ENCODE measurements at regions not wholly inside any gene's neighbourhood (a gene's known extent, or its start where the extent isn't known, plus 50 kb on each side); places are given as distances from the start of the nearest gene placed in this dataset.

GRCh38 chr2:14540015-14540414 is 92.5 kb upstream of the LRATD1 start:
- TF ChIP-seq GATA2 (IDR thresholded peaks at IDR 0.05; ENCODE audit: low read depth, low read length): no peak
- no peak for TF ChIP-seq GATA3 (IDR thresholded peaks at IDR 0.05; ENCODE audit: low read depth, low read length)

DNA sequence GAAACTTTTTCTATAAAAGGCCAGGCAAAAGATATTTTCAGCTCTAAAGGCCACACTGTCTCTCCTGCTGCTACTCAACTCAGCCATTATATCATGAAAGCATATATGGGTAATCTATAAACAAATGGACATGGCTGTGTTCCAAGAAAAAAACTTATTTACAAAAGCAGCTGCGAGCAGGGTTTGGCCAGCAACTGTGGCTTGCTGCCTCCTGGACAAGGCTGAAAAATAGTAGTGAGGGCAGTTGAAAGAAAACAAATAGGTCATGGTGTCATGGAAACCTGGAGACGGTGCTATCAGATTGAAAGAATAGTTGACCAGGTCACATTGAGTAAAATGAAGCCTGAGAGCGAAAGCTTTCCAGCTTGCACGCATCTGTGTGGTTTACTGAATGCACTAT is 89.2 kb upstream of the LRATD1 start:
- TF ChIP-seq GATA3 (IDR thresholded peaks at IDR 0.05; ENCODE audit: low read depth, low read length) (no peak), GATA2 (IDR thresholded peaks at IDR 0.05; ENCODE audit: low read depth, low read length) (no peak)

- TF ChIP-seq GATA3 (IDR thresholded peaks at IDR 0.05; ENCODE audit: low read depth, low read length) (no peak), GATA2 (IDR thresholded peaks at IDR 0.05; ENCODE audit: low read depth, low read length) (no peak)
These were observed 88.3 kb upstream of the LRATD1 start for GRCh38 chr2:14544247-14544646.

DNA sequence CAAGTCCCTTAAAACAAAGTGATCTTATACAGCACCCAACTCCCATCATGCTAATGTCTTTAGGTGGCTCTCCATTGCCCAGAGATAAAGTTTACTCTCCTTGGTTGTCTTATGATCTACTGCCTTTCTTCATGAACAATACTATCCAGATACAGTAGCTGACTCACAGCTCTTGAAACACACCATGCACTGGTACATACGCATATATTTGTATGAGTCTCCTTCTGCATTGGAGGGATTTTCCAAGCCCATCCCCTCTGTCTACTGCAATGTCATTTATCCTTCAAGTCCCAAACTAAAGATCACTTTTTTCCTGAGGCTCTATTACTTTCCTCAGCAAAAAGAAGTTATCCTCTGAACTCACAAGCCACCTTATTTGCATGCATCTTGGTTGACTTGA is 84.7 kb upstream of the LRATD1 start:
- no peak for TF ChIP-seq GATA3 (IDR thresholded peaks at IDR 0.05; ENCODE audit: low read depth, low read length)
- TF ChIP-seq GATA2 (IDR thresholded peaks at IDR 0.05; ENCODE audit: low read depth, low read length): no peak

DNA sequence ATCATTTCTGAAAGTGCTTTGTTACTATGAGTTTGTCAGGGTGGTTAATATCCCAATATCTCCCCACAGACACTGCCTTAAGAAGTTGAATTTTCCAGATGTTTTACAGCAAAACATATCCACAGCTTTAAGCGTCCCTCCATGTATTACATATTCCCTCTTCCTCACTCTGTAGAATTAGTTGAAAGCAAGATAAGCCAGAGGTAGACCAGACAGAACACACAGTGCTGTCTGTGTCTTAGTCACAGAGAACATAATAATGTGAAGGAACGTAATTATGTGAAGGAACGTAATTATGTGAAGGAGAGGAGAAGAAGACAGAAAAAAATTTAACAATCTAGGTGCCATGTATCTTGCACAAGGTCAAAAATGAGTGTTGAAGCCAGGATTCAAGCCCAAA is 81.9 kb upstream of the LRATD1 start:
- no peak for TF ChIP-seq GATA3 (IDR thresholded peaks at IDR 0.05; ENCODE audit: low read depth, low read length)
- TF ChIP-seq GATA2 (IDR thresholded peaks at IDR 0.05; ENCODE audit: low read depth, low read length): no peak

GRCh38 chr2:14551069-14551468 is 81.4 kb upstream of the LRATD1 start:
- TF ChIP-seq GATA2 (IDR thresholded peaks at IDR 0.05; ENCODE audit: low read depth, low read length): no peak
- no peak for TF ChIP-seq GATA3 (IDR thresholded peaks at IDR 0.05; ENCODE audit: low read depth, low read length)

DNA sequence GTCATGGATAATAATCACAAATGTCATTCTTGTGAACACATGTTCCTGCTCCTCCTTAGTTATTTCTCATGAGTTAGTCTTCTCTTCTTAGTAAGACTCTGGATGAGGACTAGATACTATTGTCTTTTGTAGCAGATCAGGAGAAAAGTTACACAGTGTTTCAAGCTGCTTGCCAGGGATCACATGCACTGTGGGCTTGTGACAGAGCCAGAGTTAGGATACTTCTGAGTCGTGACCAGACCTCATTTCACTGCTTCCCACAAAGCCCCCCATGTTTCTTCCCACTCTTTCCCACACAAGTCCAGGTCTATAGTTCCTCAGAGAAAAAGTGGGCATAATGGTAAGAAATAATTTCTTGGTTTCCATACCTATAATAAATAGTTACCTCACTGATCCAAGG is 80.2 kb upstream of the LRATD1 start:
- TF ChIP-seq GATA2 (IDR thresholded peaks at IDR 0.05; ENCODE audit: low read depth, low read length) (no peak), GATA3 (IDR thresholded peaks at IDR 0.05; ENCODE audit: low read depth, low read length) (no peak)

DNA sequence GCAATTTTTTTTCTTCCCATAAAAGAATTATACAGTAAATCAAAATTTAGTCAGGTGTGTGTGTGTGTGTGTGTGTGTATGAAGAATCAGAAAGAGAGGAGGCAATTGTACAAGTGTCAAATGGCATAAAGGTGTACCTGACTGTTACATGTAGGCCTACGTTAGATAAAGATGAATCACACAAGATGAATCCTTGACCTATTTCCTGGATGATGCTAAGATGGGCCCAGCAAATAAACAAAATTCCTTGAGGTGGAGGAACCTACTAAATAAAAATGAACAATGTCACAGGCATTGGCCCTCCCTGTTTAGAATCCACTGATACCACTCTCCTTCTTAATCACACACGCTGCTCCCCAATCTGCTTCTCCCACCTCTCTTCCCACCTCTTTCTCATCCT is 79.7 kb upstream of the LRATD1 start:
- TF ChIP-seq GATA2 (IDR thresholded peaks at IDR 0.05; ENCODE audit: low read depth, low read length): no peak
- TF ChIP-seq GATA3 (IDR thresholded peaks at IDR 0.05; ENCODE audit: low read depth, low read length): no peak

- TF ChIP-seq GATA3 (IDR thresholded peaks at IDR 0.05; ENCODE audit: low read depth, low read length) (no peak), GATA2 (IDR thresholded peaks at IDR 0.05; ENCODE audit: low read depth, low read length) (no peak)
These were observed 77.5 kb upstream of the LRATD1 start for GRCh38 chr2:14554849-14555545.

DNA sequence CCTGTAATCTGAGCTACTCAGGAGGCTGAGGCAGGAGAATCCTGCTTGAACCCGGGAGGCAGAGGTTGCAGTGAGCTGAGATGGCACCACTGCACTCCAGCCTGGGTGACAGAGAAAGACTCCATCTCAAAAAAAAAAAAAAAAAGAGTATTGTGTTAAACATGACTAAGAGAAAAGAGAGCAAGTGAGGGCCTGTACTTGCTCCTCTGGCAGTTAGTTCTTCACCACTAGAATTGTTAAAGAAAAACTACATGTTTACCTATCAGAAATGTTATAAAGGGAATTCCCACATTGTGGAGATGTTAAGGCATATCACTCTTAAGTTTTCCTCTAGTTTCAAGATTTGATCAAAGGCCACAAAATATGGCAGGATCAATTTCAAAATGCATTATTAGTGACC is 75.4 kb upstream of the LRATD1 start:
- TF ChIP-seq GATA2 (IDR thresholded peaks at IDR 0.05; ENCODE audit: low read depth, low read length): no peak
- no peak for TF ChIP-seq GATA3 (IDR thresholded peaks at IDR 0.05; ENCODE audit: low read depth, low read length)

DNA sequence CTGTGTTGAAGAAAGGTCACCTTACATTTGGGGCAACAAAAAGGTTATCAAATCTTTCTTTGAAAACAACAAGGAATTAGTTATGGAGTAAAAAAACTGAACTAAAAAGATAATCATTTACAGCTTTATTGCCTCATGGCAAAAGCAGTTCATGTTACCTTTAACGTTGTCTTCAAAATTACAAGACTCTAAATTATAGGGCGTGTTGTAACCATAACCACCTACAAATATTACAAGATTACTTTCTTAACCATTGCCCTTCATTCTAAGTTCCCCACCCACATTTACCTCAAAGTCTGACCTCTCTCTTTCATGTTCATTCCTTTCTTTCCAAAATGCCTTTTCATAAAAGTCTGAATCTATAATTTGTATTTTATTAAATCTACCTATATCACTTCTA is 74.6 kb upstream of the LRATD1 start:
- TF ChIP-seq GATA2 (IDR thresholded peaks at IDR 0.05; ENCODE audit: low read depth, low read length) (no peak), GATA3 (IDR thresholded peaks at IDR 0.05; ENCODE audit: low read depth, low read length) (no peak)

GRCh38 chr2:14558335-14558919 is 74.1 kb upstream of the LRATD1 start:
- no peak for TF ChIP-seq GATA2 (IDR thresholded peaks at IDR 0.05; ENCODE audit: low read depth, low read length)
- TF ChIP-seq GATA3 (IDR thresholded peaks at IDR 0.05; ENCODE audit: low read depth, low read length): no peak

- no peak for TF ChIP-seq GATA3 (IDR thresholded peaks at IDR 0.05; ENCODE audit: low read depth, low read length)
- no peak for TF ChIP-seq GATA2 (IDR thresholded peaks at IDR 0.05; ENCODE audit: low read depth, low read length)
These were observed 71.8 kb upstream of the LRATD1 start for GRCh38 chr2:14560716-14561115.

DNA sequence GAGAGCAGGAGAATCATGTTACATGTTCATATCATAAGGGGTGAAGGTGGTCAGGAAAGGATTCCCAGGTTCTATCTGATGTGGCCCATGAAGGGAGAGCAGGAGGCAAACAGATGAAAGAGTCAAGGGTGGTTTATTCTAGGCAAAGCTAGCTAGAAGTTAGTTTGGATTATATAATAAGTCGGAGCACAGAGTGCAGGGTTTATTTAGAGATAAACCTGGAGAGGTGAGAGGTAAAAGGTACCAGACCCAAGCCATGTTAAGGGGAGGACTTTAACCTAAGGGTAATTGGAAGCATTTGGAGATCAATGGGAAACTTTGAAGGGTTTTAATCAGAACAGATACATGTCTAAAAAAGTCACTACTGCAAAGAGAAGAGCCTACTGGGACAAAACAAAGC is 69.2 kb upstream of the LRATD1 start:
- TF ChIP-seq GATA2 (IDR thresholded peaks at IDR 0.05; ENCODE audit: low read depth, low read length): no peak
- TF ChIP-seq GATA3 (IDR thresholded peaks at IDR 0.05; ENCODE audit: low read depth, low read length): no peak

DNA sequence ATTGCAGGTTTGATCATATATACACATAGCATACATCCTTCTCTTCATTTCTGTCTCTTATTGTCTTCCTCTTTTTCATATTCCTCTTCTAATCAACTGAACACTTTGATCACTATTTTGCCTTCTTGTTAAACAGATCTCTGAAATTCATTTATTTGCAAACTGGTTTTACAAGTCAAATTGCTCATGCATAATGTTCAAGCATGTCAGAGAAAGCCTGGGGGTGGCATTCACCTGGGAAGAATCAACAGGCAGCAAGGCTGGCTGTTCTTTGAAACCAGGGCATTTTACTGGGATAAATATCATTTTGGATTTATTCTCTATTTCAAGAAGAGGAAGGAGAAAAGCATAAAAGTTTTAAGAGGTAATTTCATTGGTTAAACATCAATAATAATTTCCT is 66.9 kb upstream of the LRATD1 start:
- TF ChIP-seq GATA3 (IDR thresholded peaks at IDR 0.05; ENCODE audit: low read depth, low read length): no peak

GRCh38 chr2:14567561-14567960 is 65.0 kb upstream of the LRATD1 start:
- TF ChIP-seq GATA2 (IDR thresholded peaks at IDR 0.05; ENCODE audit: low read depth, low read length) (no peak), GATA3 (IDR thresholded peaks at IDR 0.05; ENCODE audit: low read depth, low read length) (no peak)

All from SH-SY5Y (cell line).